Body of pancreas (tissue), 4 donors: ENCODE measurements at regions not wholly inside any gene's neighbourhood (a gene's known extent, or its start where the extent isn't known, plus 50 kb on each side); places are given as distances from the start of the nearest gene placed in this dataset.
"Not testable (repeated sequence)": the region's sequence is repeated elsewhere in the genome, so short reads cannot be mapped to it uniquely, and the experiment has no call there.

Experiments
- ATAC-seq: fragments of 150-250 bp; one replicate; pipeline ENCODE4 v1.9.1; 2016
- DNase-seq, 4 donors: peaks; one replicate each; pipeline ENCODE4 v3.0.0-alpha.2; 2019
- H3K27ac ChIP-seq, 4 donors: fragments of 200-600 bp; sonication (generic); 1 replicate in 3 of 4; 2 replicates in 1 of 4; pipeline versions ENCODE4 v1.5.1 to v1.6.1; 2016 to 2019; ENCODE audit warnings: mild to moderate bottlenecking in 1 of 4, mixed read lengths in 1 of 4, moderate library complexity in 1 of 4
- H3K27me3 ChIP-seq, 2 donors: fragments of 200-600 bp; sonication (generic); one replicate each; pipeline ENCODE4 v1.6.0; 2016; ENCODE audit warnings: mild to moderate bottlenecking in 1 of 2
- H3K36me3 ChIP-seq, 2 donors: fragments of 200-600 bp; sonication (generic); replicated peaks in 1 of 2; 2 replicates each; pipeline ENCODE4 v1.5.1; 2016; ENCODE audit warnings: low read depth in 2 of 2; ENCODE audit not compliant: insufficient read depth in 1 of 2
- H3K4me1 ChIP-seq: fragments of 200-600 bp; sonication (generic); one replicate; pipeline ENCODE4 v1.6.0; 2016
- H3K4me3 ChIP-seq, 2 donors: fragments of 200-600 bp; sonication (generic); 1 replicate in 1 of 2; 2 replicates in 1 of 2; pipeline ENCODE4 v1.5.1; 2016 to 2019
- H3K9me3 ChIP-seq, 3 donors: fragments of 200-600 bp; sonication (generic); 1 replicate in 2 of 3; 2 replicates in 1 of 3; pipeline ENCODE4 v1.5.1; 2016
- POLR2A ChIP-seq, 3 donors: fragments of 450-650 bp; IDR thresholded peaks; one replicate each; pipeline ENCODE4 v1.6.1; 2016; ENCODE audit warnings: antibody characterized with exemption in 3 of 3, mild to moderate bottlenecking in 2 of 3
- WGBS, 2 donors: methylation state at CpG; one replicate each; pipeline ENCODE4 v1.1.5; 2017; 5-methylcytosine and 5-hydroxymethylcytosine counted together
- intact Hi-C: fragments of 100-400 bp; cut with DNase I; formaldehyde crosslinking; loops from one replicate; pipeline ENCODE4 v1.15.1; 2023
- TF ChIP-seq, protein P1 (sequence below), 7 experiments: fragments of 450-650 bp in 4 of 7; fragments of 200-600 bp in 3 of 7; sonication (generic) in 3 of 7; IDR thresholded peaks; one replicate each; pipeline ENCODE4 v1.5.1; 2016 to 2019; ENCODE audit warnings: antibody characterized with exemption in 7 of 7

DNA sequence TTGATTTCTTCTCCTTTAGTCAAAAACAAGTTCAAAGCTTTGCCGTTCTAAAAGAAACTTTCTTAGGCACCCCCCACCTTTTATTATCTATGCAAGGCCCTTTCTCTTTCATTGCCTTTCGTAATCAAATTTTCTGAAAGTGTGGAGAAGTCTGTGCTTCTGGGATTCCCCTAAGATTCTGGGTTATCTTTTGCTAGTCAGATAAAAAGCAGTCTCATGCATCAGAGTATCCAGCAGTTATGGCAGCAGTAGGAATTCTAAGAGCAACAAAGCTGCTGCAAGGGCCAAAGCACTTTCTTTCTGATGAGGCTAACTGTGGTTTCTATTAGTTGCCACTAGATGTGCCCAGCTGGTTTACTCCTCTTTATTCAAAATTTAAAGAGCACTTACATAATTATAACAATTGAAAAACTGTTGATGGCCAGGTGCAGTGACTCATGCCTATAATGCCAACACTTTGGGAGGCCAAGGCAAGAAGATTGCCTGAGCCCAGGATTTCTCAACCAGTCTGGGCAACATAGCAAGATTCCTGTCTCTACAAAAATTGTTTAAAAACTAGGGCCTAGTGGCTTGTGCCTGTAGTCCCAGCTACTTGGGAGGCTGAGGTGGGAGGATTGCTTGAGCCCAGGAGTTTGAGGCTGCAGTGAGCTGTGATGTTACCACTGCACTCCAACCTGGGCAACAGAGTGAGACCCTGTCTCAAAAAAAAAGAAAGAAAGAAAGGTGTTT lies 296.2 kb downstream of the PAPSS1 start:
- ATAC-seq (no peak), DNase-seq (no peak)
- Histone ChIP-seq H3K4me3 (no peak overlapping the region), H3K36me3 (no peaks in the 10 kb centered on the region), H3K27me3 (no peaks in the 10 kb centered on the region), H3K9me3 (no peaks in the 10 kb centered on the region), H3K27ac (no peak overlapping the region), H3K4me1 (no peaks in the 10 kb centered on the region)
- WGBS, 2 donors, result 87 to 92% methylated on average over 2 of the region's 2 CpGs
- intact Hi-C loops, result no loop called here
- no peak for TF ChIP-seq POLR2A (IDR thresholded peaks at IDR 0.05)
- TF ChIP-seq, protein P1, sequence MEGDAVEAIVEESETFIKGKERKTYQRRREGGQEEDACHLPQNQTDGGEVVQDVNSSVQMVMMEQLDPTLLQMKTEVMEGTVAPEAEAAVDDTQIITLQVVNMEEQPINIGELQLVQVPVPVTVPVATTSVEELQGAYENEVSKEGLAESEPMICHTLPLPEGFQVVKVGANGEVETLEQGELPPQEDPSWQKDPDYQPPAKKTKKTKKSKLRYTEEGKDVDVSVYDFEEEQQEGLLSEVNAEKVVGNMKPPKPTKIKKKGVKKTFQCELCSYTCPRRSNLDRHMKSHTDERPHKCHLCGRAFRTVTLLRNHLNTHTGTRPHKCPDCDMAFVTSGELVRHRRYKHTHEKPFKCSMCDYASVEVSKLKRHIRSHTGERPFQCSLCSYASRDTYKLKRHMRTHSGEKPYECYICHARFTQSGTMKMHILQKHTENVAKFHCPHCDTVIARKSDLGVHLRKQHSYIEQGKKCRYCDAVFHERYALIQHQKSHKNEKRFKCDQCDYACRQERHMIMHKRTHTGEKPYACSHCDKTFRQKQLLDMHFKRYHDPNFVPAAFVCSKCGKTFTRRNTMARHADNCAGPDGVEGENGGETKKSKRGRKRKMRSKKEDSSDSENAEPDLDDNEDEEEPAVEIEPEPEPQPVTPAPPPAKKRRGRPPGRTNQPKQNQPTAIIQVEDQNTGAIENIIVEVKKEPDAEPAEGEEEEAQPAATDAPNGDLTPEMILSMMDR (IDR thresholded peaks at IDR 0.05), result no peak

DNA sequence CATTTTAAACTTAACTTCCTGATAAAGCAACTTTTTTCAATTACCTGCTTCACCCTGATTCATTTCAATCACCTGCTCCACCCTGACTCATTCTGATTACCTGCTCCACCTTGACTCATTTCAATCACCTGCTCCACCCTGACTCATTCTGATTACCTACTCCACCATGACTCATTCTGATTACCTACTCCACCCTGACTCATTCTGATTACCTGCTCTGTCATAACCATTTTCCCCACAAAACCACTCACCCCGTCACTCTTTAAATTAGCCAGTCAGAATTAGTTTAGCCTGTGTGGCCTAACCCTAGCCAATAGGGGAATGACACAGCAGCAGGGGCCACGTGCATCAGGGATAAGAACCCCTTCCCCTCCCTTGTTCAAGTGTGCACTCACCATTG lies 300.5 kb downstream of the PAPSS1 start:
- DNase-seq, ATAC-seq: not testable (repeated sequence)
- WGBS, 2 donors, result 69 to 72% methylated on average over 2 of the region's 2 CpGs

DNA sequence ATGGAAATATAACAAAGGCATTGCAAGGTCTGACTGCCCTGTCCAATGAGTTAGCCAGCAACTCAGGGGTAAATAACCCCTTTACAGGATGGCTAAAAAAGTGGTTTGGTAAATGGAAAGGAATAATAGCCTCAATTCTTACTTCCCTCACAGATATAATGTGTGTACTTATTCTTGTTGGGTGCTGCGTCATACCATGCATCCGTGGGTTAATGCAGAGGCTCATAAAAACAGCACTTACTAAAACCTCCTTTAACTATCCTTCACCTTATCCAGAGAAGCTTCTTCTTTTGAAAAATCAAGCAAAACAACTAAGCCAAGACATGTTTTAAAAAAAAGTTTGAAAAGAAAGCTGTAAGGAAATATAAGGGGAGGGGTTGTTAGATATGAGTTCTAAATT lies 301.0 kb downstream of the PAPSS1 start:
- TF ChIP-seq POLR2A (IDR thresholded peaks at IDR 0.05), result no peak
- TF ChIP-seq, protein P1 (IDR thresholded peaks at IDR 0.05), result no peak
- WGBS, 2 donors, result 56 to 63% methylated on average over 2 of the region's 2 CpGs

More for the DNA sequence above, 300.5 kb downstream of the PAPSS1 start:
- H3K27me3 ChIP-seq, H3K27ac ChIP-seq, H3K4me3 ChIP-seq, H3K36me3 ChIP-seq, intact Hi-C loops, H3K9me3 ChIP-seq, H3K4me1 ChIP-seq: not testable (repeated sequence)

DNA sequence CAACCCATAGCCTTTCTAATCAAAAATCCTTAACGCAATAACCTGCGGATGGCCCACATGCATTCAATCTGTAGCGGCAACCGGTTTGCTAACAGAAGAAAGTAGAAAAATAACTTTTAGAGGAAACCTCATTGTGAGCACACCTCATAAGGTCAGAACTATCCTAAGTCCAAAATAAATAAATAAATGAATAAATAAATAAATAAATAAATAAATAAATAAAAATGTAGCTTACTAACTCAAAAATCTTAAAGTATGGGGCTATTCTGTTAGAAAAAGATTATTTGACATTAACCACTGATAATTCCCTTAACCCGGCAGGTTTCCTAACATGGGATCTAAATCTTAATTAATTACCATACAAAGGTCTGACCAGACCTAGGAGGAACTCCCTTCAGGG lies 304.5 kb downstream of the PAPSS1 start:
- H3K27ac ChIP-seq, H3K36me3 ChIP-seq, DNase-seq, intact Hi-C loops, H3K4me3 ChIP-seq, ATAC-seq, H3K9me3 ChIP-seq, H3K4me1 ChIP-seq, H3K27me3 ChIP-seq: not testable (repeated sequence)
- 93 to 97% methylated on average over 5 of the region's 5 CpGs for WGBS, 2 donors

More for the DNA sequence above, 301.0 kb downstream of the PAPSS1 start:
- DNase-seq (no peak), ATAC-seq (no peak)
- intact Hi-C loops, result no loop called here
- Histone ChIP-seq H3K4me1 (no peaks in the 10 kb centered on the region), H3K9me3 (no peaks in the 10 kb centered on the region), H3K36me3 (no peaks in the 10 kb centered on the region), H3K4me3 (no peak overlapping the region), H3K27me3 (no peaks in the 10 kb centered on the region), H3K27ac (no peak overlapping the region)

DNA sequence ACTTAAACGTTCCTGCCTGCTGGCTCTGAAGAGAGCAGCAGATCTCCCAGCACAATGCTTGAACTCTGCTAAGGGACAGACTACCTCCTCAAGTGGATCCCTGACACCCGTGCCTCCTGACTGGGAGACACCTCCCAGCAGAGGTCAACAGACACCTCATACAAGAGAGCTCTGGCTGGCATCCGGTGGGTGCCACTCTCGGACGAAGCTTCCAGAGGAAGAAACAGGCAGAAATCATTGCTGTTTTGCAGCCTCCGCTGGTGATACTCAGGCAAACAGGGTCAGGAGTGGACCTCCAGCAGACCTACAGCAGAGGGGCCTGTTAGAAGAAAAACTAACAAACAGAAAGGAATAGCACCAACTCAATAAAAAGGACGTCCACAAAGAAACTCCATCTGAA lies 310.2 kb downstream of the PAPSS1 start:
- H3K9me3 ChIP-seq, DNase-seq, H3K4me1 ChIP-seq, intact Hi-C loops, ATAC-seq, H3K27me3 ChIP-seq, H3K36me3 ChIP-seq, H3K27ac ChIP-seq, H3K4me3 ChIP-seq: not testable (repeated sequence)
- WGBS, 2 donors, result 76% methylated on average over 5 to 7 of the region's 7 CpGs

DNA sequence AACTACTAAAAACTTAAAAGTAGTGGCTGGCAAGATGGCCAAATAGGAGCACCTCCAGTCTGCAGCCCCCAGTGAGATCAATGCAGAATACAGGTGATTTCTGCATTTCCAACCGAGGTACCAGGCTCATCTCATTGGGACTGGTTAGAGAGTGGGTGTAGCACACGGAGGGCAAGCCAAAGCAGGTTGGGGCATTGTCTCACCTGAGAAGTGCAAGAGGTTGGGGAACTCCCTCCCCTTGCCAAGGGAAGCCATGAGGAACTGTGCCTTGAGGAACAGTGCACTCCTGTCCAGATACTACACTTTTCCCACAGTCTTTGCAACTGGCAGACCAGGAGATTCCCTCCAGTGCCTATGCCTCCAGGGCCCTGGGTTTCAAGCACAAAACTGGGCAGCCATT lies 311.1 kb downstream of the PAPSS1 start:
- Histone ChIP-seq H3K9me3 (peaks cover 0 to 5% (median 0%) of the 10 kb centered on the region in 3 donors), H3K4me3 (no peak overlapping the region), H3K27ac (no peak overlapping the region), H3K27me3 (no peaks in the 10 kb centered on the region), H3K36me3 (no peaks in the 10 kb centered on the region), H3K4me1 (no peaks in the 10 kb centered on the region)
- TF ChIP-seq, protein P1 (IDR thresholded peaks at IDR 0.05), result no peak
- no peak for TF ChIP-seq POLR2A (IDR thresholded peaks at IDR 0.05)
- WGBS, 2 donors, result 41 to 57% methylated on average over 2 of the region's 2 CpGs
- ATAC-seq (no peak), DNase-seq (no peak)
- intact Hi-C loops, result no loop called here
